AG10803 (cell line): ENCODE measurements at regions not wholly inside any gene's neighbourhood (a gene's known extent, or its start where the extent isn't known, plus 50 kb on each side); places are given as distances from the start of the nearest gene placed in this dataset.

Source experiments
- DNase-seq: peaks from one replicate; pipeline ENCODE4 v3.0.0; 2010; ENCODE audit warnings: low read depth
- H3K4me3 ChIP-seq: 2 replicates; pipeline ENCODE4 v1.5.1; 2011; ENCODE audit warnings: mild to moderate bottlenecking, low read length, control low read depth
- CTCF ChIP-seq: conservative IDR thresholded peaks from 2 replicates; pipeline ENCODE4 v1.5.1; 2011; ENCODE audit warnings: mild to moderate bottlenecking, low read length, control low read depth, inconsistent platforms

- no peak for DNase-seq
- no peak overlapping the region for H3K4me3 ChIP-seq
- TF ChIP-seq CTCF: no peak
Observed at GRCh38 chr10:29112827-29113615, 175.8 kb upstream of the LYZL1 start.

- no peak for DNase-seq
- no peak overlapping the region for H3K4me3 ChIP-seq
- no peak for TF ChIP-seq CTCF
Observed at GRCh38 chr10:29113616-29113945, 175.3 kb upstream of the LYZL1 start.

- DNase-seq: no peak
- TF ChIP-seq CTCF: no peak
Observed at GRCh38 chr10:29114141-29114540, 174.7 kb upstream of the LYZL1 start.

GRCh38 chr10:29117781-29118180 lies 171.1 kb upstream of the LYZL1 start:
- no peak for TF ChIP-seq CTCF
- no peak for DNase-seq
- H3K4me3 ChIP-seq: no peak overlapping the region

More at GRCh38 chr10:29114141-29114540, 174.7 kb upstream of the LYZL1 start:
- no peak overlapping the region for H3K4me3 ChIP-seq

- TF ChIP-seq CTCF: peak; percentile 40
- DNase-seq: peak; percentile 13
- no peak overlapping the region for H3K4me3 ChIP-seq
Observed at GRCh38 chr10:29119374-29119773, 169.5 kb upstream of the LYZL1 start.

GRCh38 chr10:29120216-29120615 lies 168.7 kb upstream of the LYZL1 start:
- TF ChIP-seq CTCF: no peak
- DNase-seq: peak; percentile 14
- no peak overlapping the region for H3K4me3 ChIP-seq

- TF ChIP-seq CTCF: no peak
- no peak for DNase-seq
- no peak overlapping the region for H3K4me3 ChIP-seq
Observed at GRCh38 chr10:29124864-29125263, 164.0 kb upstream of the LYZL1 start.
